ENCODE measurements at regions not wholly inside any gene's neighbourhood (a gene's known extent, or its start where the extent isn't known, plus 50 kb on each side); places are given as distances from the start of the nearest gene placed in this dataset.

- Histone ChIP-seq H3K9me3 (replicated peaks in 1 of 2; ENCODE audit: control insufficient read depth in 1 of 2, insufficient read depth in 1 of 2, low read length in 2 of 2) (no peaks in the 10 kb centered on the region), H3K79me2 (ENCODE audit: insufficient read depth, low read length) (no peaks in the 10 kb centered on the region), H3K9ac (ENCODE audit: insufficient read depth, low read length, poor library complexity, severe bottlenecking) (no peak overlapping the region), H3K4me2 (replicated peaks; ENCODE audit: extremely low read depth, low read length, poor library complexity, severe bottlenecking) (no peak overlapping the region), H3K27ac (ENCODE audit: low read depth in 1 of 2, low read length in 2 of 2) (no peak overlapping the region), H3K27me3 (ENCODE audit: control insufficient read depth in 2 of 2, insufficient read depth in 2 of 2, low read length in 2 of 2) (no peaks in the 10 kb centered on the region), H4K20me1 (ENCODE audit: insufficient read depth, low read length) (no peaks in the 10 kb centered on the region), H3K4me1 (ENCODE audit: control insufficient read depth in 1 of 2, insufficient read depth in 2 of 2, low read length in 2 of 2) (no peaks in the 10 kb centered on the region), H3K4me3 (replicated peaks in 1 of 3; ENCODE audit: low read depth in 2 of 3, low read length in 3 of 3) (no peak overlapping the region), H3K36me3 (replicated peaks in 1 of 2; ENCODE audit: control insufficient read depth in 1 of 2, insufficient read depth in 2 of 2, low read length in 2 of 2) (no peaks in the 10 kb centered on the region), H2AFZ (ENCODE audit: insufficient read depth, low read depth, low read length, poor library complexity, severe bottlenecking) (no peak overlapping the region)
- H3K36me3 Mint-ChIP-seq = no peaks in the 10 kb centered on the region
- no CpG with 5 or more reads among the region's 3 CpGs for WGBS (ENCODE audit: insufficient coverage)
- TF ChIP-seq, protein P1, sequence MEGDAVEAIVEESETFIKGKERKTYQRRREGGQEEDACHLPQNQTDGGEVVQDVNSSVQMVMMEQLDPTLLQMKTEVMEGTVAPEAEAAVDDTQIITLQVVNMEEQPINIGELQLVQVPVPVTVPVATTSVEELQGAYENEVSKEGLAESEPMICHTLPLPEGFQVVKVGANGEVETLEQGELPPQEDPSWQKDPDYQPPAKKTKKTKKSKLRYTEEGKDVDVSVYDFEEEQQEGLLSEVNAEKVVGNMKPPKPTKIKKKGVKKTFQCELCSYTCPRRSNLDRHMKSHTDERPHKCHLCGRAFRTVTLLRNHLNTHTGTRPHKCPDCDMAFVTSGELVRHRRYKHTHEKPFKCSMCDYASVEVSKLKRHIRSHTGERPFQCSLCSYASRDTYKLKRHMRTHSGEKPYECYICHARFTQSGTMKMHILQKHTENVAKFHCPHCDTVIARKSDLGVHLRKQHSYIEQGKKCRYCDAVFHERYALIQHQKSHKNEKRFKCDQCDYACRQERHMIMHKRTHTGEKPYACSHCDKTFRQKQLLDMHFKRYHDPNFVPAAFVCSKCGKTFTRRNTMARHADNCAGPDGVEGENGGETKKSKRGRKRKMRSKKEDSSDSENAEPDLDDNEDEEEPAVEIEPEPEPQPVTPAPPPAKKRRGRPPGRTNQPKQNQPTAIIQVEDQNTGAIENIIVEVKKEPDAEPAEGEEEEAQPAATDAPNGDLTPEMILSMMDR (IDR thresholded peaks at IDR 0.05) = no peak
- no peaks in the 10 kb centered on the region for H3K27me3 Mint-ChIP-seq (ENCODE audit: low read depth in 3 of 3)
- intact Hi-C loops (cut with micrococcal nuclease) = no loop called here
- no peak for DNase-seq
- no peak overlapping the region for H3K27ac Mint-ChIP-seq
- no peaks in the 10 kb centered on the region for H3K4me1 Mint-ChIP-seq
- H3K9me3 Mint-ChIP-seq = peaks cover 0 to 5% (median 0%) of the 10 kb centered on the region in 7 donors
- no peak overlapping the region for H3K4me3 Mint-ChIP-seq
Observed at GRCh38 chr9:73715591-73715990, 563.9 kb downstream of the ANXA1 start.

DNA sequence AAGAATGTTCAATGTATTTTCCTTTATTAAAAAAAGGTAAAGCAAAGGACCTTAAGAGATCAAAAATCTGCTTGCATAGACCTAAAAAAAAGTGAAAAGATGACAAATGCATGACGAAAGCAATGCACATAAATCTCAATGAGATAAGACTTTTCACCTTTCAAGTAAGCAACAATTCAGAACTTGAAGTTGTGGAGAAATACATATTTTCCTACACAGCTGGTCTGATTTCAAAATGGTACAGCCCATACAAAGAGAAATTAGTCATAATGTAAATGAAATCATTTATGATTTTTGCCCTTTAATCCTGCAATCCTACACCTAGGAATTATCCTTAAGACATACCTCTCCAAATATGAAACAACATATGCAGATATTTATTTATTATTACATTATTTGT lies 568.0 kb downstream of the ANXA1 start:
- Histone ChIP-seq H3K4me1 (ENCODE audit: control insufficient read depth in 1 of 2, insufficient read depth in 2 of 2, low read length in 2 of 2) (no peaks in the 10 kb centered on the region), H3K36me3 (replicated peaks in 1 of 2; ENCODE audit: control insufficient read depth in 1 of 2, insufficient read depth in 2 of 2, low read length in 2 of 2) (no peaks in the 10 kb centered on the region), H3K9ac (ENCODE audit: insufficient read depth, low read length, poor library complexity, severe bottlenecking) (no peak overlapping the region), H3K27me3 (ENCODE audit: control insufficient read depth in 2 of 2, insufficient read depth in 2 of 2, low read length in 2 of 2) (no peaks in the 10 kb centered on the region), H3K79me2 (ENCODE audit: insufficient read depth, low read length) (no peaks in the 10 kb centered on the region), H3K27ac (ENCODE audit: low read depth in 1 of 2, low read length in 2 of 2) (no peak overlapping the region), H4K20me1 (ENCODE audit: insufficient read depth, low read length) (no peaks in the 10 kb centered on the region), H3K9me3 (replicated peaks in 1 of 2; ENCODE audit: control insufficient read depth in 1 of 2, insufficient read depth in 1 of 2, low read length in 2 of 2) (peaks cover 0 to 4% of the 10 kb centered on the region in 2 donors), H3K4me2 (replicated peaks; ENCODE audit: extremely low read depth, low read length, poor library complexity, severe bottlenecking) (no peak overlapping the region), H3K4me3 (replicated peaks in 1 of 3; ENCODE audit: low read depth in 2 of 3, low read length in 3 of 3) (no peak overlapping the region), H2AFZ (ENCODE audit: insufficient read depth, low read depth, low read length, poor library complexity, severe bottlenecking) (no peak overlapping the region)
- H3K27me3 Mint-ChIP-seq (ENCODE audit: low read depth in 3 of 3) = no peaks in the 10 kb centered on the region
- no peaks in the 10 kb centered on the region for H3K4me1 Mint-ChIP-seq
- H3K27ac Mint-ChIP-seq = no peak overlapping the region
- no CpG with 5 or more reads among the region's 1 CpG for WGBS (ENCODE audit: insufficient coverage)
- intact Hi-C loops (cut with micrococcal nuclease) = no loop called here
- H3K9me3 Mint-ChIP-seq = peaks cover 0 to 11% (median 2%) of the 10 kb centered on the region in 7 donors
- H3K4me3 Mint-ChIP-seq = no peak overlapping the region
- no peaks in the 10 kb centered on the region for H3K36me3 Mint-ChIP-seq
- TF ChIP-seq, protein P1 (IDR thresholded peaks at IDR 0.05) = no peak
- DNase-seq = no peak

All from CD14-positive monocyte (primary cell).